Psoas muscle (tissue), 7 donors: ENCODE measurements at regions not wholly inside any gene's neighbourhood (a gene's known extent, or its start where the extent isn't known, plus 50 kb on each side); places are given as distances from the start of the nearest gene placed in this dataset.

ENCODE experiments used
- ATAC-seq, 4 donors: fragments of 200-7000 bp; cut with Tn5 transposase; one replicate each; pipeline ENCODE4 v1.9.1; 2020; ENCODE audit warnings: moderate library complexity in 3 of 4, mild to moderate bottlenecking in 2 of 4
- DNase-seq, 2 donors: peaks; one replicate each; pipeline ENCODE4 v3.0.0-alpha.2; 2020
- H3K27ac ChIP-seq: fragments of 200-600 bp; one replicate; pipeline ENCODE4 v1.8.0; 2022
- H3K27me3 ChIP-seq, 3 donors: fragments of 200-600 bp in 1 of 3; one replicate each; pipeline versions ENCODE4 v1.6.1 to v1.8.0; 2013 to 2022; ENCODE audit warnings: low read length in 2 of 3, mild to moderate bottlenecking in 2 of 3, moderate library complexity in 1 of 3; ENCODE audit not compliant: insufficient read depth in 3 of 3
- H3K36me3 ChIP-seq, 2 donors: fragments of 200-600 bp in 1 of 2; one replicate each; pipeline versions ENCODE4 v1.6.1 to v1.8.0; 2013 to 2022; ENCODE audit warnings: low read depth in 1 of 2, mild to moderate bottlenecking in 1 of 2, moderate library complexity in 1 of 2; ENCODE audit not compliant: insufficient read depth in 1 of 2
- H3K4me1 ChIP-seq: fragments of 200-600 bp; one replicate; pipeline ENCODE4 v1.8.0; 2022
- H3K4me3 ChIP-seq: fragments of 200-600 bp; one replicate; pipeline ENCODE4 v1.8.0; 2022; ENCODE audit warnings: mild to moderate bottlenecking
- H3K9me3 ChIP-seq: fragments of 200-600 bp; one replicate; pipeline ENCODE4 v1.8.0; 2022
- WGBS, 3 donors: extraction: QIAGEN DNeasy Blood & Tissue Kit; methylation state at CpG; one replicate each; pipeline versions ENCODE4 v1.1.6 to v1.1.7; 2013; 5-methylcytosine and 5-hydroxymethylcytosine counted together
- intact Hi-C, 2 donors: fragments of 100-400 bp; cut with DNase I; formaldehyde crosslinking; loops; one replicate each; pipeline versions ENCODE4 v1.11.0 to v1.14.2; 2022
- TF ChIP-seq, protein P1 (sequence below): fragments of 200-600 bp; IDR thresholded peaks from one replicate; pipeline ENCODE4 v1.8.0; 2022; ENCODE audit warnings: antibody characterized with exemption
- donor health status: healthy with polysubstance abuse.
- donor health status: DM: no; HTN: no; CAD: no; lungs with moderate emphysema.
- donor health status: Bipolar disorder and iron deficiency.
- donor health status: healthy.
- donor health status: DM: yes; HTN: yes; CAD: no.
- donor health status: DM: no; HTN: no; CAD: no.
- donor health status: DM: yes; HTN: yes; CAD: no.

DNA sequence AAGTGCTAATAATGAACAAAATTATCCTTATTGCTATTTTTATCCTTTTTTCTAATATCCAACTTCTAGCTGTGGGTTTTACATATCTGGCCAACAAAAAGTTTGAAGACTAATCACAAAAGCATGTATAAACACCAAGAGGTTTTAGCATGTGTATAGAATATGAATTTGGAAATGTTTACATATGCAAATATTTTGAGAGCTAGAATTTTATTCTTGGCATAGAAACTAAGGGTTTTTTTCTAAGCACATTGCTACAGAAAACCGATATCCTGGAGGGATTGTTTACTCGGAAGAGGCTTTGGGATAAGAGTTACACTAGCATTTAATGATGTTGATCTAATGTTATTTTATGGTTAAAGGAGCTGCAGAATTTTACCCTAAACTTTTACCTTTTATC is 392.1 kb downstream of the EFNB2 start:
- Histone ChIP-seq H3K27me3 (no peaks in the 10 kb centered on the region), H3K36me3 (no peaks in the 10 kb centered on the region), H3K4me3 (no peak overlapping the region), H3K9me3 (no peaks in the 10 kb centered on the region), H3K4me1 (no peaks in the 10 kb centered on the region), H3K27ac (no peak overlapping the region)
- DNase-seq (no peak), ATAC-seq (no peak)
- WGBS, 3 donors = 49 to 52% (median 50%) methylated on average over 2 of the region's 2 CpGs
- TF ChIP-seq, protein P1, sequence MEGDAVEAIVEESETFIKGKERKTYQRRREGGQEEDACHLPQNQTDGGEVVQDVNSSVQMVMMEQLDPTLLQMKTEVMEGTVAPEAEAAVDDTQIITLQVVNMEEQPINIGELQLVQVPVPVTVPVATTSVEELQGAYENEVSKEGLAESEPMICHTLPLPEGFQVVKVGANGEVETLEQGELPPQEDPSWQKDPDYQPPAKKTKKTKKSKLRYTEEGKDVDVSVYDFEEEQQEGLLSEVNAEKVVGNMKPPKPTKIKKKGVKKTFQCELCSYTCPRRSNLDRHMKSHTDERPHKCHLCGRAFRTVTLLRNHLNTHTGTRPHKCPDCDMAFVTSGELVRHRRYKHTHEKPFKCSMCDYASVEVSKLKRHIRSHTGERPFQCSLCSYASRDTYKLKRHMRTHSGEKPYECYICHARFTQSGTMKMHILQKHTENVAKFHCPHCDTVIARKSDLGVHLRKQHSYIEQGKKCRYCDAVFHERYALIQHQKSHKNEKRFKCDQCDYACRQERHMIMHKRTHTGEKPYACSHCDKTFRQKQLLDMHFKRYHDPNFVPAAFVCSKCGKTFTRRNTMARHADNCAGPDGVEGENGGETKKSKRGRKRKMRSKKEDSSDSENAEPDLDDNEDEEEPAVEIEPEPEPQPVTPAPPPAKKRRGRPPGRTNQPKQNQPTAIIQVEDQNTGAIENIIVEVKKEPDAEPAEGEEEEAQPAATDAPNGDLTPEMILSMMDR = no peak
- intact Hi-C loops = no loop called here

GRCh38 chr13:106140476-106140875 is 395.0 kb downstream of the EFNB2 start:
- DNase-seq (no peak), ATAC-seq (no peak)
- Histone ChIP-seq H3K36me3 (no peaks in the 10 kb centered on the region), H3K9me3 (no peaks in the 10 kb centered on the region), H3K27me3 (no peaks in the 10 kb centered on the region), H3K4me1 (no peaks in the 10 kb centered on the region), H3K4me3 (no peak overlapping the region), H3K27ac (no peak overlapping the region)
- intact Hi-C loops = no loop called here
- TF ChIP-seq, protein P1 = no peak
- WGBS, 3 donors = 47 to 78% (median 62%) methylated on average over 1 of the region's 1 CpG

- WGBS, 3 donors = 85 to 89% (median 85%) methylated on average over 3 of the region's 3 CpGs
- Histone ChIP-seq H3K36me3 (no peaks in the 10 kb centered on the region), H3K27me3 (no peaks in the 10 kb centered on the region), H3K9me3 (no peaks in the 10 kb centered on the region), H3K27ac (no peak overlapping the region), H3K4me3 (no peak overlapping the region), H3K4me1 (no peaks in the 10 kb centered on the region)
- TF ChIP-seq, protein P1 = no peak
- no peak for DNase-seq
- ATAC-seq = no peak
- intact Hi-C loops = no loop called here
These were observed 395.5 kb downstream of the EFNB2 start for GRCh38 chr13:106139942-106140341.

DNA sequence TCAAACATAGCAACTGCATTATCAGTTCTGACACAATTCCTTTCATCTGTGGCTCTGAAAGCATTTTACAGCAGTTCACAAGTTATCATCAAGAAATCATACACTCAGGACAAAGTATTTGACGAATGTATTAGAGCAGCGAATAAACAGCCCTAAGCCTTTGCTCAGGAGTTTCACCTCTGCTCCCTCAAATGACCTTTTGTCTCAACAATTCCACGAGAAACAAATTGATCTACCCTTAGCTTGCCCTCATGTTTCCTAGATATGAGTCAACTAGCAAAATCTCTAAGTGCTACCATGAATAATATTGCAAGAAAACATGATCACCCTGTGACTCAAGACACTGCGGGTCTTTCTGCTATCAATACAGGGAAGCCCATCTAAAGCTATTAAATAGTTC is 396.1 kb downstream of the EFNB2 start:
- H3K27me3 ChIP-seq = no peaks in the 10 kb centered on the region
- WGBS, 3 donors = 72 to 73% (median 73%) methylated on average over 4 of the region's 4 CpGs
- TF ChIP-seq, protein P1 = no peak
- DNase-seq = no peak
- no peak overlapping the region for H3K27ac ChIP-seq
- no peaks in the 10 kb centered on the region for H3K9me3 ChIP-seq
- no peaks in the 10 kb centered on the region for H3K36me3 ChIP-seq
- H3K4me1 ChIP-seq = no peaks in the 10 kb centered on the region
- intact Hi-C loops = no loop called here
- no peak overlapping the region for H3K4me3 ChIP-seq
- ATAC-seq = no peak

GRCh38 chr13:106138620-106139019 is 396.8 kb downstream of the EFNB2 start:
- no peaks in the 10 kb centered on the region for H3K4me1 ChIP-seq
- H3K27ac ChIP-seq = no peak overlapping the region
- H3K27me3 ChIP-seq = no peaks in the 10 kb centered on the region
- no peak for ATAC-seq
- H3K36me3 ChIP-seq = no peaks in the 10 kb centered on the region
- intact Hi-C loops = no loop called here
- TF ChIP-seq, protein P1 = no peak
- no peaks in the 10 kb centered on the region for H3K9me3 ChIP-seq
- no peak for DNase-seq
- H3K4me3 ChIP-seq = no peak overlapping the region
